GM12878 (cell line): ENCODE measurements at regions not wholly inside any gene's neighbourhood (a gene's known extent, or its start where the extent isn't known, plus 50 kb on each side); places are given as distances from the start of the nearest gene placed in this dataset.

Experiments
- ATAC-seq: fragments of 200-7000 bp; cut with Tn5 transposase; 3 replicates; pipeline ENCODE4 v1.9.1; 2020; ENCODE audit warnings: mild to moderate bottlenecking, moderate library complexity
- BruUV-seq: library from RNA; stranded (reverse); fragments of 400-500 nt; replicated peaks from 2 replicates; lab custom pipeline; 2021; lab: Mats Ljungman, UMichigan
- CTCF ChIA-PET: fragments of 300-600 bp; sonication (Branson Sonifier 250); formaldehyde crosslinking; extraction: SDS; loops from one replicate; lab custom pipeline; 2021; ENCODE audit warnings: inconsistent platforms; lab: Yijun Ruan, JAX
- POLR2A ChIA-PET: fragments of 350-600 bp; formaldehyde crosslinking; extraction: SDS; loops from one replicate; lab custom pipeline; 2021; ENCODE audit warnings: inconsistent platforms; lab: Charles Lee
- RAD21 ChIA-PET: fragments of 300-600 bp; sonication (Branson Sonifier 250); formaldehyde crosslinking; loops from one replicate; lab custom pipeline; 2023; ENCODE audit warnings: antibody characterized with exemption; ENCODE audit not compliant: unreplicated experiment; lab: Charles Lee
- SMC1A ChIA-PET: fragments of 300-600 bp; sonication (Branson Sonifier 250); formaldehyde crosslinking; loops from one replicate; lab custom pipeline; 2023; ENCODE audit not compliant: unreplicated experiment, uncharacterized antibody; lab: Charles Lee
- DNase-seq: peaks from one replicate; pipeline ENCODE4 v3.0.0-alpha.2; 2011; ENCODE audit warnings: low read depth, low spot score
- FAIRE-seq: peaks from 3 replicates; lab custom pipeline; 2011; peaks lifted over from hg19 to GRCh38; lab: Jason Lieb, UNC
- H2AFZ ChIP-seq: 2 replicates; pipeline ENCODE4 v1.6.0; 2011; ENCODE audit warnings: low read depth, low read length, control low read depth; ENCODE audit not compliant: control insufficient read depth
- H3K27ac ChIP-seq: 2 replicates; pipeline ENCODE4 v1.5.1; 2011; ENCODE audit warnings: control low read depth; ENCODE audit not compliant: control insufficient read depth, insufficient read depth
- H3K27me3 ChIP-seq, 2 experiments: replicated peaks in 1 of 2; 2 replicates each; pipeline versions ENCODE4 v1.6.0 to v1.6.1; 2011; ENCODE audit warnings: low read length in 1 of 2; ENCODE audit not compliant: control insufficient read depth in 2 of 2, insufficient read depth in 2 of 2
- H3K36me3 ChIP-seq, 2 experiments: 2 replicates each; pipeline ENCODE4 v1.5.1; 2011; ENCODE audit warnings: low read length in 1 of 2; ENCODE audit not compliant: control insufficient read depth in 2 of 2, insufficient read depth in 2 of 2
- H3K4me1 ChIP-seq: 2 replicates; pipeline ENCODE4 v1.6.1; 2011; ENCODE audit warnings: mild to moderate bottlenecking, low read length, moderate library complexity, mixed read lengths; ENCODE audit not compliant: control insufficient read depth, insufficient read depth
- H3K4me2 ChIP-seq: 2 replicates; pipeline ENCODE4 v1.6.0; 2011; ENCODE audit warnings: control low read depth; ENCODE audit not compliant: control insufficient read depth, insufficient read depth
- H3K4me3 ChIP-seq: fragments of 200-600 bp; sonication (generic); 2 replicates; pipeline ENCODE4 v1.5.1; 2016
- H3K79me2 ChIP-seq: 2 replicates; pipeline ENCODE4 v1.6.0; 2011; ENCODE audit warnings: low read length; ENCODE audit not compliant: control insufficient read depth, insufficient read depth
- H3K9ac ChIP-seq: 2 replicates; pipeline ENCODE4 v1.8.0; 2011; ENCODE audit warnings: low read length, control low read depth, mixed read lengths; ENCODE audit not compliant: control insufficient read depth, insufficient read depth
- H3K9me3 ChIP-seq: replicated peaks from 3 replicates; pipeline ENCODE4 v1.5.1; 2011; ENCODE audit warnings: mild to moderate bottlenecking, low read length; ENCODE audit not compliant: control insufficient read depth, insufficient read depth
- H4K20me1 ChIP-seq: 2 replicates; pipeline ENCODE4 v1.6.0; 2011; ENCODE audit not compliant: control insufficient read depth, insufficient read depth
- CHD4 ChIP-seq: fragments of 200-600 bp; sonication (generic); IDR thresholded peaks from 2 replicates; pipeline ENCODE4 v1.6.1; 2016; ENCODE audit warnings: mild to moderate bottlenecking
- WGBS: methylation state at CpG from one replicate; pipeline ENCODE4 v1.1.6; 2016; ENCODE audit warnings: low lambda C conversion rate; ENCODE audit not compliant: insufficient replicate concordance, insufficient coverage; ENCODE audit errors: missing lambda C conversion rate; 5-methylcytosine and 5-hydroxymethylcytosine counted together
- in situ Hi-C: fragments of 300-500 bp; cut with MboI; formaldehyde crosslinking; loops from 9 replicates; pipeline ENCODE4 v1.14.3; 2018; ENCODE audit warnings: mixed read lengths
- intact Hi-C: fragments of 100-400 bp; cut with micrococcal nuclease; formaldehyde crosslinking; loops from one replicate; pipeline ENCODE4 v1.14.2; 2022; ENCODE audit not compliant: unreplicated experiment
- TF ChIP-seq, protein P1 (sequence below): fragments of 450-650 bp; IDR thresholded peaks from 2 replicates; pipeline ENCODE4 v1.6.1; 2017; ENCODE audit warnings: mild to moderate bottlenecking
- TF ChIP-seq, protein P2 (sequence below): IDR thresholded peaks from 2 replicates; pipeline ENCODE4 v1.6.1; 2012; ENCODE audit warnings: mild to moderate bottlenecking, low read depth, low read length
- TF ChIP-seq, protein P3 (sequence below): IDR thresholded peaks from 2 replicates; pipeline ENCODE4 v1.6.1; 2011; ENCODE audit warnings: borderline replicate concordance, low read depth, mild to moderate bottlenecking, moderate library complexity, low read length; ENCODE audit not compliant: insufficient read depth, poor library complexity, severe bottlenecking

DNA sequence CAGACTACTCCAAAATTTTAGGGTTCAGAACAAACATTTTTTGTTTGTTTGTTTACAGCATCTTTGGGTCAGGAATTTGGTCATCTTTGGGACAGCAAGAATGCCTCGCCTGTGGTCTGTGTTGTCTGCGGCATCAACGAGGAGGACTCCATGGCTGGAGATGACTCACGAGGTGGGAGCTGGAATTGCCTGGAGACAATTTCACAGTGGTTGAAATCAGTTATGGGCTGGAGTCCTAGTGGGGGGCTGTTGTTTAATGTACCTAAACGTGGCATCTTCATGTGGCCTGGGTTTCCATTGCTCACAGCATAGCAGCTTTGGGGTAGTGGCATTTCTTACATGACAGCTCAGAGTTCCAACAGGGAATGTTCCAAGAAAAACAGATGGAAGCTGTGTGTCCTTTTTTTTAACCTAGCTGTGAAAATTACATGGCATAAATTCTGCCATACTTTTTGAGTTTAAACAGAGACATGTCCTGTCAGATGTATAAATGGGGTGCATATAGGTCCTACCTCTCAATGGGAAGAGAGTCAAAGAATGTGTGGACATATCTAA lies 507.3 kb upstream of the CBLB start:
- SMC1A ChIA-PET: interaction anchor here (1.2 kb wide), 1 partner anchor 15 kb away, joined by 3 read pairs; no protein-coding TSS in a partner anchor
- no peak for ATAC-seq
- intact Hi-C loops (no loop called here), in situ Hi-C loops (no loop called here)
- Histone ChIP-seq H3K4me3 (no peak overlapping the region), H3K9ac (no peak overlapping the region), H3K36me3 (no peaks in the 10 kb centered on the region), H3K9me3 (no peaks in the 10 kb centered on the region), H3K79me2 (no peaks in the 10 kb centered on the region), H2AFZ (no peak overlapping the region), H3K4me2 (no peak overlapping the region), H4K20me1 (no peaks in the 10 kb centered on the region), H3K4me1 (no peaks in the 10 kb centered on the region), H3K27me3 (no peaks in the 10 kb centered on the region), H3K27ac (no peak overlapping the region)
- TF ChIP-seq, protein P1, sequence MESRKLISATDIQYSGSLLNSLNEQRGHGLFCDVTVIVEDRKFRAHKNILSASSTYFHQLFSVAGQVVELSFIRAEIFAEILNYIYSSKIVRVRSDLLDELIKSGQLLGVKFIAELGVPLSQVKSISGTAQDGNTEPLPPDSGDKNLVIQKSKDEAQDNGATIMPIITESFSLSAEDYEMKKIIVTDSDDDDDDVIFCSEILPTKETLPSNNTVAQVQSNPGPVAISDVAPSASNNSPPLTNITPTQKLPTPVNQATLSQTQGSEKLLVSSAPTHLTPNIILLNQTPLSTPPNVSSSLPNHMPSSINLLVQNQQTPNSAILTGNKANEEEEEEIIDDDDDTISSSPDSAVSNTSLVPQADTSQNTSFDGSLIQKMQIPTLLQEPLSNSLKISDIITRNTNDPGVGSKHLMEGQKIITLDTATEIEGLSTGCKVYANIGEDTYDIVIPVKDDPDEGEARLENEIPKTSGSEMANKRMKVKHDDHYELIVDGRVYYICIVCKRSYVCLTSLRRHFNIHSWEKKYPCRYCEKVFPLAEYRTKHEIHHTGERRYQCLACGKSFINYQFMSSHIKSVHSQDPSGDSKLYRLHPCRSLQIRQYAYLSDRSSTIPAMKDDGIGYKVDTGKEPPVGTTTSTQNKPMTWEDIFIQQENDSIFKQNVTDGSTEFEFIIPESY: no peak
- TF ChIP-seq CHD4: no peak
- TF ChIP-seq, protein P2, sequence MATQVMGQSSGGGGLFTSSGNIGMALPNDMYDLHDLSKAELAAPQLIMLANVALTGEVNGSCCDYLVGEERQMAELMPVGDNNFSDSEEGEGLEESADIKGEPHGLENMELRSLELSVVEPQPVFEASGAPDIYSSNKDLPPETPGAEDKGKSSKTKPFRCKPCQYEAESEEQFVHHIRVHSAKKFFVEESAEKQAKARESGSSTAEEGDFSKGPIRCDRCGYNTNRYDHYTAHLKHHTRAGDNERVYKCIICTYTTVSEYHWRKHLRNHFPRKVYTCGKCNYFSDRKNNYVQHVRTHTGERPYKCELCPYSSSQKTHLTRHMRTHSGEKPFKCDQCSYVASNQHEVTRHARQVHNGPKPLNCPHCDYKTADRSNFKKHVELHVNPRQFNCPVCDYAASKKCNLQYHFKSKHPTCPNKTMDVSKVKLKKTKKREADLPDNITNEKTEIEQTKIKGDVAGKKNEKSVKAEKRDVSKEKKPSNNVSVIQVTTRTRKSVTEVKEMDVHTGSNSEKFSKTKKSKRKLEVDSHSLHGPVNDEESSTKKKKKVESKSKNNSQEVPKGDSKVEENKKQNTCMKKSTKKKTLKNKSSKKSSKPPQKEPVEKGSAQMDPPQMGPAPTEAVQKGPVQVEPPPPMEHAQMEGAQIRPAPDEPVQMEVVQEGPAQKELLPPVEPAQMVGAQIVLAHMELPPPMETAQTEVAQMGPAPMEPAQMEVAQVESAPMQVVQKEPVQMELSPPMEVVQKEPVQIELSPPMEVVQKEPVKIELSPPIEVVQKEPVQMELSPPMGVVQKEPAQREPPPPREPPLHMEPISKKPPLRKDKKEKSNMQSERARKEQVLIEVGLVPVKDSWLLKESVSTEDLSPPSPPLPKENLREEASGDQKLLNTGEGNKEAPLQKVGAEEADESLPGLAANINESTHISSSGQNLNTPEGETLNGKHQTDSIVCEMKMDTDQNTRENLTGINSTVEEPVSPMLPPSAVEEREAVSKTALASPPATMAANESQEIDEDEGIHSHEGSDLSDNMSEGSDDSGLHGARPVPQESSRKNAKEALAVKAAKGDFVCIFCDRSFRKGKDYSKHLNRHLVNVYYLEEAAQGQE: no peak
- TF ChIP-seq, protein P3, sequence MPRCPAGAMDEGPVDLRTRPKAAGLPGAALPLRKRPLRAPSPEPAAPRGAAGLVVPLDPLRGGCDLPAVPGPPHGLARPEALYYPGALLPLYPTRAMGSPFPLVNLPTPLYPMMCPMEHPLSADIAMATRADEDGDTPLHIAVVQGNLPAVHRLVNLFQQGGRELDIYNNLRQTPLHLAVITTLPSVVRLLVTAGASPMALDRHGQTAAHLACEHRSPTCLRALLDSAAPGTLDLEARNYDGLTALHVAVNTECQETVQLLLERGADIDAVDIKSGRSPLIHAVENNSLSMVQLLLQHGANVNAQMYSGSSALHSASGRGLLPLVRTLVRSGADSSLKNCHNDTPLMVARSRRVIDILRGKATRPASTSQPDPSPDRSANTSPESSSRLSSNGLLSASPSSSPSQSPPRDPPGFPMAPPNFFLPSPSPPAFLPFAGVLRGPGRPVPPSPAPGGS: no peak
- POLR2A ChIA-PET: no interaction called here
- RAD21 ChIA-PET: no interaction called here
- no peak for DNase-seq
- FAIRE-seq: no peak
- 74% methylated on average over 5 of the region's 5 CpGs for WGBS
- BruUV-seq: no TSS peak
- CTCF ChIA-PET: no interaction called here
